ENCODE measurements at regions not wholly inside any gene's neighbourhood (a gene's known extent, or its start where the extent isn't known, plus 50 kb on each side); places are given as distances from the start of the nearest gene placed in this dataset.

DNA sequence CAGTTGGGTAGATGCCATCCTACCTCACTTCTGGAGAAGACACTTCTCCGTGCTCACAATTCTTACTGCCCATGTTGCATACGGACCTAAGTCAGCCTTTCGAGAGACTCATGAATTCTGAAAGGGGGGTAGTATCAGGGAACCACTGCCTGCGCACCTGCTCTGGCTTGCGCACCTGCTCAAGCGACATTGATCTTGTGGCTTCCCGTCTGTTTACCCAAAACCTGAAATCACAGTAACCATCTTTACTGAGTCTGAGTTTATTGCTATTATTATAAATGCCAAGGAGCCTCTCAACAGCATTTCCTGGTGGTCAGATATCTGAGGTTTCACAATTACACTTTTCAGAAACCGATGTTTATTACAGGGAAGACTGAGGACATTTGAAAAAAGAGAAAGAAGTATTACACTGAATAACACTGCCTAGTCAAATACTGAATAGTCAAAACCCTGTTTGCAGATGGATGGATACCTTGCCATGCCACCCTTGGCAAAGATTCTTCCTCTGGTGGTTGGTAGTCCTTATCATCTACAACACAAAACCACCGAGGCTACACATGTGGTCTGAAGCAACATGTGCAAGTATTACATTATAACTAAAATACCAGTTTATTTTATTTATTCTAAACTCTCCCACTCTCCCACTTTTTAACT lies 208.7 kb downstream of the SIPA1L2 start:
- no peak for TF ChIP-seq POLR2A (IDR thresholded peaks at IDR 0.05)
- TF ChIP-seq, protein P1, sequence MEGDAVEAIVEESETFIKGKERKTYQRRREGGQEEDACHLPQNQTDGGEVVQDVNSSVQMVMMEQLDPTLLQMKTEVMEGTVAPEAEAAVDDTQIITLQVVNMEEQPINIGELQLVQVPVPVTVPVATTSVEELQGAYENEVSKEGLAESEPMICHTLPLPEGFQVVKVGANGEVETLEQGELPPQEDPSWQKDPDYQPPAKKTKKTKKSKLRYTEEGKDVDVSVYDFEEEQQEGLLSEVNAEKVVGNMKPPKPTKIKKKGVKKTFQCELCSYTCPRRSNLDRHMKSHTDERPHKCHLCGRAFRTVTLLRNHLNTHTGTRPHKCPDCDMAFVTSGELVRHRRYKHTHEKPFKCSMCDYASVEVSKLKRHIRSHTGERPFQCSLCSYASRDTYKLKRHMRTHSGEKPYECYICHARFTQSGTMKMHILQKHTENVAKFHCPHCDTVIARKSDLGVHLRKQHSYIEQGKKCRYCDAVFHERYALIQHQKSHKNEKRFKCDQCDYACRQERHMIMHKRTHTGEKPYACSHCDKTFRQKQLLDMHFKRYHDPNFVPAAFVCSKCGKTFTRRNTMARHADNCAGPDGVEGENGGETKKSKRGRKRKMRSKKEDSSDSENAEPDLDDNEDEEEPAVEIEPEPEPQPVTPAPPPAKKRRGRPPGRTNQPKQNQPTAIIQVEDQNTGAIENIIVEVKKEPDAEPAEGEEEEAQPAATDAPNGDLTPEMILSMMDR (IDR thresholded peaks at IDR 0.05), result no peak
